ENCODE measurements at regions not wholly inside any gene's neighbourhood (a gene's known extent, or its start where the extent isn't known, plus 50 kb on each side); places are given as distances from the start of the nearest gene placed in this dataset.

- DNase-seq: no peak
Observed at GRCh38 chr11:37695283-37695682, 1097.2 kb upstream of the RAG2 start.

- DNase-seq: no peak
Observed at GRCh38 chr11:37689951-37690350, 1091.9 kb upstream of the RAG2 start.

GRCh38 chr11:37688456-37688855 is 1090.4 kb upstream of the RAG2 start:
- no peak for DNase-seq

GRCh38 chr11:37687130-37687529 is 1089.1 kb upstream of the RAG2 start:
- DNase-seq: no peak

GRCh38 chr11:37671321-37671720 is 1073.3 kb upstream of the RAG2 start:
- no peak for DNase-seq

GRCh38 chr11:37666960-37667359 is 1068.9 kb upstream of the RAG2 start:
- no peak for DNase-seq

GRCh38 chr11:37657645-37658044 is 1059.6 kb upstream of the RAG2 start:
- no peak for DNase-seq

GRCh38 chr11:37647767-37648166 is 1049.7 kb upstream of the RAG2 start:
- DNase-seq: no peak

GRCh38 chr11:37643968-37644367 is 1045.9 kb upstream of the RAG2 start:
- DNase-seq: no peak

GRCh38 chr11:37642296-37642695 is 1044.3 kb upstream of the RAG2 start:
- no peak for DNase-seq

- no peak for DNase-seq
Observed at GRCh38 chr11:37632748-37633147, 1034.7 kb upstream of the RAG2 start.

GRCh38 chr11:37630866-37631265 is 1032.8 kb upstream of the RAG2 start:
- no peak for DNase-seq

- DNase-seq: no peak
Observed at GRCh38 chr11:37623778-37624177, 1025.7 kb upstream of the RAG2 start.

GRCh38 chr11:37621662-37622061 is 1023.6 kb upstream of the RAG2 start:
- DNase-seq: no peak

- no peak for DNase-seq
Observed at GRCh38 chr11:37616291-37616690, 1018.3 kb upstream of the RAG2 start.

- DNase-seq: no peak
Observed at GRCh38 chr11:37613031-37613430, 1015.0 kb upstream of the RAG2 start.

GRCh38 chr11:37612146-37612545 is 1014.1 kb upstream of the RAG2 start:
- no peak for DNase-seq

GRCh38 chr11:37605229-37605628 is 1007.2 kb upstream of the RAG2 start:
- DNase-seq: no peak

- DNase-seq: no peak
Observed at GRCh38 chr11:37598381-37598780, 1000.3 kb upstream of the RAG2 start.

GRCh38 chr11:37597776-37598175 is 999.7 kb upstream of the RAG2 start:
- DNase-seq: no peak

GRCh38 chr11:37595845-37596244 is 997.8 kb upstream of the RAG2 start:
- DNase-seq: no peak

- no peak for DNase-seq
Observed at GRCh38 chr11:37574361-37574760, 976.3 kb upstream of the RAG2 start.

GRCh38 chr11:37572491-37573171 is 974.6 kb upstream of the RAG2 start:
- DNase-seq: no peak

- DNase-seq: no peak
Observed at GRCh38 chr11:37571246-37571645, 973.2 kb upstream of the RAG2 start.

- DNase-seq: no peak
Observed at GRCh38 chr11:37560991-37561390, 963.0 kb upstream of the RAG2 start.

GRCh38 chr11:37560346-37560745 is 962.3 kb upstream of the RAG2 start:
- DNase-seq: no peak
